ENCODE measurements at regions not wholly inside any gene's neighbourhood (a gene's known extent, or its start where the extent isn't known, plus 50 kb on each side); places are given as distances from the start of the nearest gene placed in this dataset.
"Not testable (repeated sequence)": the region's sequence is repeated elsewhere in the genome, so short reads cannot be mapped to it uniquely, and the experiment has no call there.

GRCh38 chr2:89828416-89828815 lies 1136.9 kb downstream of the RPIA start:
- H3K27ac ChIP-seq; H3K36me3 ChIP-seq; H3K4me1 ChIP-seq; intact Hi-C loops (cut with DNase I); H3K27me3 ChIP-seq; H3K4me3 ChIP-seq; DNase-seq: not testable (repeated sequence)
- H3K9me3 ChIP-seq = peaks cover 0 to 28% (median 9%) of the 10 kb centered on the region in 3 donors
- WGBS, 2 donors = 66% methylated on average over 4 of the region's 4 CpGs

GRCh38 chr2:89828961-89829631 lies 1137.6 kb downstream of the RPIA start:
- H3K9me3 ChIP-seq = peaks cover 0 to 23% (median 9%) of the 10 kb centered on the region in 3 donors
- H3K36me3 ChIP-seq; H3K27ac ChIP-seq; H3K27me3 ChIP-seq; intact Hi-C loops (cut with DNase I); DNase-seq; H3K4me1 ChIP-seq; H3K4me3 ChIP-seq: not testable (repeated sequence)
- 58 to 61% methylated on average over 8 of the region's 8 CpGs for WGBS, 2 donors

GRCh38 chr2:89829828-89830227 lies 1138.4 kb downstream of the RPIA start:
- Histone ChIP-seq H3K36me3 (no peaks in the 10 kb centered on the region), H3K4me1 (no peaks in the 10 kb centered on the region), H3K27ac (no peak overlapping the region), H3K27me3 (no peaks in the 10 kb centered on the region), H3K4me3 (no peak overlapping the region), H3K9me3 (peaks cover 0 to 16% (median 8%) of the 10 kb centered on the region in 3 donors)
- no peak for DNase-seq
- WGBS, 2 donors = 70 to 75% methylated on average over 6 of the region's 6 CpGs
- TF ChIP-seq CTCF (IDR thresholded peaks at IDR 0.05) (no peak), POLR2A (IDR thresholded peaks at IDR 0.05) (no peak)
- intact Hi-C loops (cut with DNase I) = no loop called here

- WGBS, 2 donors = 65 to 66% methylated on average over 14 of the region's 14 CpGs
- intact Hi-C loops (cut with DNase I); H3K27me3 ChIP-seq; H3K4me1 ChIP-seq; H3K27ac ChIP-seq; H3K4me3 ChIP-seq; H3K9me3 ChIP-seq; DNase-seq; H3K36me3 ChIP-seq: not testable (repeated sequence)
These were observed 1139.1 kb downstream of the RPIA start for GRCh38 chr2:89830341-89831218.

GRCh38 chr2:89831641-89832498 lies 1140.4 kb downstream of the RPIA start:
- Histone ChIP-seq H3K4me3 (no peak overlapping the region), H3K9me3 (peaks cover 0 to 2% (median 0%) of the 10 kb centered on the region in 3 donors), H3K27ac (no peak overlapping the region), H3K36me3 (no peaks in the 10 kb centered on the region), H3K27me3 (no peaks in the 10 kb centered on the region), H3K4me1 (no peaks in the 10 kb centered on the region)
- DNase-seq = no peak
- intact Hi-C loops (cut with DNase I) = no loop called here
- TF ChIP-seq CTCF (IDR thresholded peaks at IDR 0.05) (no peak), POLR2A (IDR thresholded peaks at IDR 0.05) (no peak)
- WGBS, 2 donors = 72 to 75% methylated on average over 17 of the region's 17 CpGs

- Histone ChIP-seq H3K27ac (no peak overlapping the region), H3K4me3 (no peak overlapping the region), H3K4me1 (no peaks in the 10 kb centered on the region), H3K27me3 (no peaks in the 10 kb centered on the region), H3K36me3 (no peaks in the 10 kb centered on the region), H3K9me3 (peaks cover 0 to 10% (median 3%) of the 10 kb centered on the region in 3 donors)
- 65 to 75% methylated on average over 12 of the region's 12 CpGs for WGBS, 2 donors
- DNase-seq = no peak
- TF ChIP-seq CTCF (IDR thresholded peaks at IDR 0.05) (no peak), POLR2A (IDR thresholded peaks at IDR 0.05) (no peak)
- intact Hi-C loops (cut with DNase I) = no loop called here
These were observed 1141.8 kb downstream of the RPIA start for GRCh38 chr2:89833116-89833779.

Data from esophagus squamous epithelium (tissue), 5 donors.